ENCODE measurements at regions not wholly inside any gene's neighbourhood (a gene's known extent, or its start where the extent isn't known, plus 50 kb on each side); places are given as distances from the start of the nearest gene placed in this dataset.

DNA sequence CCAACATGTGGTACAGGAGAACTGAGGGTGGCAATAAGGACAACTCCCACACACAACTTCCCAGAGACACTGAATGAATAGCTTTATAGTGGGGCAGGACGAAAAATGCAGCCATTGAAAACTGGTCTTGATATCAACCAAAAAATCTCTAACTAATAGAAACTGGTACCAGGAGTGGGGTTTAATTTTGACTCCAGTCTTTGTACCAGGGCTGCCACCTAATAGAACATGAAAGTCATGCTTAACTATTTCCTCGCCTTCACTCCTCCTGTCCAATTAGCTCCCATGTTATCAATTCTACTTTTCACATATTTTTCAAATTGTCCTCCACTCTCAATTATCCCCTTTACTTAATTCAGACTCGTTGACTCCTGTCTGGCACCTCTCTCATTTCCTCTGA, 192.0 kb upstream of the ERCC4 start:
- TF ChIP-seq, protein P1, sequence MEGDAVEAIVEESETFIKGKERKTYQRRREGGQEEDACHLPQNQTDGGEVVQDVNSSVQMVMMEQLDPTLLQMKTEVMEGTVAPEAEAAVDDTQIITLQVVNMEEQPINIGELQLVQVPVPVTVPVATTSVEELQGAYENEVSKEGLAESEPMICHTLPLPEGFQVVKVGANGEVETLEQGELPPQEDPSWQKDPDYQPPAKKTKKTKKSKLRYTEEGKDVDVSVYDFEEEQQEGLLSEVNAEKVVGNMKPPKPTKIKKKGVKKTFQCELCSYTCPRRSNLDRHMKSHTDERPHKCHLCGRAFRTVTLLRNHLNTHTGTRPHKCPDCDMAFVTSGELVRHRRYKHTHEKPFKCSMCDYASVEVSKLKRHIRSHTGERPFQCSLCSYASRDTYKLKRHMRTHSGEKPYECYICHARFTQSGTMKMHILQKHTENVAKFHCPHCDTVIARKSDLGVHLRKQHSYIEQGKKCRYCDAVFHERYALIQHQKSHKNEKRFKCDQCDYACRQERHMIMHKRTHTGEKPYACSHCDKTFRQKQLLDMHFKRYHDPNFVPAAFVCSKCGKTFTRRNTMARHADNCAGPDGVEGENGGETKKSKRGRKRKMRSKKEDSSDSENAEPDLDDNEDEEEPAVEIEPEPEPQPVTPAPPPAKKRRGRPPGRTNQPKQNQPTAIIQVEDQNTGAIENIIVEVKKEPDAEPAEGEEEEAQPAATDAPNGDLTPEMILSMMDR (conservative IDR thresholded peaks at IDR 0.05; ENCODE audit: low read length) = no peak
- no peak for TF ChIP-seq EZH2phosphoT487 (IDR thresholded peaks at IDR 0.05; ENCODE audit: borderline replicate concordance, low read depth, low read length)

Data from OCI-LY7 (cell line).